Liver (tissue), 8 donors: ENCODE measurements at regions not wholly inside any gene's neighbourhood (a gene's known extent, or its start where the extent isn't known, plus 50 kb on each side); places are given as distances from the start of the nearest gene placed in this dataset.

ENCODE experiments used
- DNase-seq: peaks from one replicate; pipeline ENCODE4 v3.0.0-alpha.2; 2017; ENCODE audit warnings: low spot score
- H3K27ac ChIP-seq, 2 donors: one replicate each; pipeline ENCODE4 v1.7.0; 2013; ENCODE audit warnings: inconsistent platforms in 2 of 2, low read length in 2 of 2, control low read depth in 1 of 2, low read depth in 1 of 2, mild to moderate bottlenecking in 1 of 2
- H3K27me3 ChIP-seq, 4 donors: one replicate each; pipeline versions ENCODE4 v1.6.1 to v1.7.0; 2013; ENCODE audit warnings: low read length in 3 of 4, inconsistent platforms in 1 of 4, mild to moderate bottlenecking in 1 of 4, moderate library complexity in 1 of 4; ENCODE audit not compliant: control insufficient read depth in 4 of 4, insufficient read depth in 4 of 4
- H3K36me3 ChIP-seq, 4 donors: one replicate each; pipeline versions ENCODE4 v1.6.1 to v1.7.0; 2013; ENCODE audit warnings: low read length in 3 of 4, mild to moderate bottlenecking in 3 of 4, low read depth in 1 of 4, moderate library complexity in 1 of 4; ENCODE audit not compliant: control insufficient read depth in 4 of 4, insufficient read depth in 3 of 4
- H3K4me1 ChIP-seq, 4 donors: one replicate each; pipeline versions ENCODE4 v1.6.1 to v1.7.0; 2013; ENCODE audit warnings: low read length in 3 of 4, mild to moderate bottlenecking in 3 of 4, moderate library complexity in 1 of 4; ENCODE audit not compliant: control insufficient read depth in 4 of 4, insufficient read depth in 4 of 4
- H3K4me3 ChIP-seq, 3 donors: one replicate each; pipeline versions ENCODE4 v1.6.1 to v1.7.0; 2013; ENCODE audit warnings: low read length in 3 of 3, control low read depth in 1 of 3, low read depth in 1 of 3, mild to moderate bottlenecking in 1 of 3
- H3K9ac ChIP-seq, 2 donors: one replicate each; pipeline ENCODE4 v1.7.0; 2013; ENCODE audit warnings: low read length in 2 of 2, mild to moderate bottlenecking in 2 of 2, moderate library complexity in 2 of 2, control low read depth in 1 of 2, low read depth in 1 of 2
- H3K9me3 ChIP-seq, 4 donors: one replicate each; pipeline versions ENCODE4 v1.6.1 to v1.7.0; 2013; ENCODE audit warnings: low read length in 3 of 4; ENCODE audit not compliant: control insufficient read depth in 4 of 4
- EGR1 ChIP-seq, 2 donors: IDR thresholded peaks; 2 replicates each; pipeline ENCODE4 v1.6.1; 2016 to 2018; ENCODE audit warnings: antibody characterized with exemption in 2 of 2, low read depth in 2 of 2
- FOXA1 ChIP-seq: IDR thresholded peaks from 2 replicates; pipeline ENCODE4 v1.6.1; 2016; ENCODE audit warnings: antibody characterized with exemption
- FOXA2 ChIP-seq: IDR thresholded peaks from 2 replicates; pipeline ENCODE4 v1.6.1; 2016; ENCODE audit warnings: antibody characterized with exemption
- GABPA ChIP-seq, 2 donors: IDR thresholded peaks in 1 of 2; conservative IDR thresholded peaks in 1 of 2; 2 replicates each; pipeline ENCODE4 v1.6.1; 2016; ENCODE audit warnings: antibody characterized with exemption in 2 of 2, mild to moderate bottlenecking in 1 of 2, moderate library complexity in 1 of 2
- HNF4A ChIP-seq, 2 donors: conservative IDR thresholded peaks; 2 replicates each; pipeline ENCODE4 v1.6.1; 2016; ENCODE audit warnings: antibody characterized with exemption in 2 of 2, mild to moderate bottlenecking in 2 of 2
- HNF4G ChIP-seq: IDR thresholded peaks from 2 replicates; pipeline ENCODE4 v1.6.1; 2016; ENCODE audit warnings: antibody characterized with exemption
- JUND ChIP-seq, 2 donors: IDR thresholded peaks; 2 replicates each; pipeline ENCODE4 v1.6.1; 2016; ENCODE audit warnings: antibody characterized with exemption in 2 of 2
- NR2F2 ChIP-seq: IDR thresholded peaks from 2 replicates; pipeline ENCODE4 v1.6.1; 2016; ENCODE audit warnings: antibody characterized with exemption
- RAD21 ChIP-seq, 2 donors: IDR thresholded peaks; 2 replicates each; pipeline ENCODE4 v1.6.1; 2016; ENCODE audit warnings: antibody characterized with exemption in 2 of 2, mild to moderate bottlenecking in 2 of 2
- REST ChIP-seq: IDR thresholded peaks from 2 replicates; pipeline ENCODE4 v1.6.1; 2016; ENCODE audit warnings: antibody characterized with exemption, mild to moderate bottlenecking
- RXRA ChIP-seq, 2 donors: IDR thresholded peaks; 2 replicates each; pipeline ENCODE4 v1.6.1; 2017 to 2018; ENCODE audit warnings: antibody characterized with exemption in 2 of 2, mild to moderate bottlenecking in 1 of 2
- SP1 ChIP-seq: IDR thresholded peaks from 2 replicates; pipeline ENCODE4 v1.6.1; 2018; ENCODE audit warnings: antibody characterized with exemption, mild to moderate bottlenecking
- TAF1 ChIP-seq: conservative IDR thresholded peaks from 2 replicates; pipeline ENCODE4 v1.6.1; 2016; ENCODE audit warnings: antibody characterized with exemption, mild to moderate bottlenecking
- YY1 ChIP-seq: IDR thresholded peaks from 2 replicates; pipeline ENCODE4 v1.6.1; 2016; ENCODE audit warnings: antibody characterized with exemption, mild to moderate bottlenecking
- ZBTB33 ChIP-seq: IDR thresholded peaks from 2 replicates; pipeline ENCODE4 v1.6.1; 2016; ENCODE audit warnings: antibody characterized with exemption
- WGBS: extraction: QIAGEN DNeasy Blood & Tissue Kit; methylation state at CpG from one replicate; pipeline ENCODE4 v1.1.7; 2013; 5-methylcytosine and 5-hydroxymethylcytosine counted together
- TF ChIP-seq, protein P1 (sequence below): IDR thresholded peaks from 2 replicates; pipeline ENCODE4 v1.6.1; 2016; ENCODE audit warnings: antibody characterized with exemption
- TF ChIP-seq, protein P2 (sequence below): fragments of 150-350 bp; IDR thresholded peaks from 2 replicates; pipeline ENCODE4 v1.5.1; 2017; ENCODE audit warnings: improper control_type of control experiment, low read depth, low read length; ENCODE audit not compliant: missing input control
- TF ChIP-seq, protein P3 (sequence below): IDR thresholded peaks from 2 replicates; pipeline ENCODE4 v1.6.1; 2016; ENCODE audit warnings: antibody characterized with exemption
- donor health status: healthy.
- donor health status: healthy.
- donor health status: healthy.
- donor health status: healthy.
- donor health status: healthy.

DNA sequence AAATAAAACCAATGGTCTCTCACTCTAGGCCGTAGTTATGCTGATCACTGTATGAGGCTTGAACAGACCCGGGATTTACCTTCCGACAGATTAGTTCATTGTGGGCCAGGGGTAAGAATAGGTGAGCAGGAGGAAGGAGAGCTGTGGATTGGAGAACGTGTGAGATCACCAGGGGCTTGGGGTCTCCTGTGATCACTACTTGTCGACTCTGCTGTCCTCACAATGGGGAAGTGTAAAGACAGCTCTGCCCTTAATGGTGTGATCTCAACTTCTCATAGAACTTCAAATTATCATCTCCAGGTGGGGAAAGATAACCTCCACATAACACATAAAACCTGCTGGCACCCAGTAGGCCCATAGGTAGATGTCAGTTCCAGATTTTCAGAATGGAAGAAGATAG, 56.2 kb upstream of the RPS6KA3 start:
- Histone ChIP-seq H3K27me3 (no peaks in the 10 kb centered on the region), H3K4me1 (no peaks in the 10 kb centered on the region), H3K27ac (no peak overlapping the region), H3K9me3 (no peaks in the 10 kb centered on the region), H3K4me3 (no peak overlapping the region), H3K9ac (no peak overlapping the region), H3K36me3 (no peaks in the 10 kb centered on the region)
- WGBS, result 87% methylated on average over 5 of the region's 5 CpGs
- no peak for TF ChIP-seq HNF4G
- no peak for TF ChIP-seq FOXA2
- TF ChIP-seq RXRA (IDR thresholded peaks at IDR 0.05), result no peak
- no peak for DNase-seq

GRCh38 chrX:20320461-20321159, 53.9 kb upstream of the RPS6KA3 start:
- no peak overlapping the region for H3K4me3 ChIP-seq
- 20% methylated on average over 12 of the region's 12 CpGs for WGBS

More at GRCh38 chrX:20320461-20321159, 53.9 kb upstream of the RPS6KA3 start:
- no peak for DNase-seq
- H3K27ac ChIP-seq, result no peak overlapping the region
- no peak overlapping the region for H3K9ac ChIP-seq
- no peaks in the 10 kb centered on the region for H3K4me1 ChIP-seq
- H3K36me3 ChIP-seq, result no peaks in the 10 kb centered on the region
- no peaks in the 10 kb centered on the region for H3K9me3 ChIP-seq
- no peaks in the 10 kb centered on the region for H3K27me3 ChIP-seq
- TF ChIP-seq FOXA1 (no peak), JUND (IDR thresholded peaks at IDR 0.05) (no peak), NR2F2 (no peak), HNF4A (conservative IDR thresholded peaks at IDR 0.05) (no peak), ZBTB33 (no peak), EGR1 (IDR thresholded peaks at IDR 0.05; ENCODE audit: low read depth in 2 of 2) (no peak), REST (no peak), RXRA (IDR thresholded peaks at IDR 0.05) (no peak), TAF1 (no peak), HNF4G (no peak), FOXA2 (no peak), GABPA (IDR thresholded peaks at IDR 0.05 in 1 of 2, conservative IDR thresholded peaks at IDR 0.05 in 1 of 2) (no peak), RAD21 (IDR thresholded peaks at IDR 0.05) (no peak), SP1 (no peak), YY1 (no peak)
- TF ChIP-seq, protein P1, sequence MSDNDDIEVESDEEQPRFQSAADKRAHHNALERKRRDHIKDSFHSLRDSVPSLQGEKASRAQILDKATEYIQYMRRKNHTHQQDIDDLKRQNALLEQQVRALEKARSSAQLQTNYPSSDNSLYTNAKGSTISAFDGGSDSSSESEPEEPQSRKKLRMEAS, result no peak
- TF ChIP-seq, protein P2, sequence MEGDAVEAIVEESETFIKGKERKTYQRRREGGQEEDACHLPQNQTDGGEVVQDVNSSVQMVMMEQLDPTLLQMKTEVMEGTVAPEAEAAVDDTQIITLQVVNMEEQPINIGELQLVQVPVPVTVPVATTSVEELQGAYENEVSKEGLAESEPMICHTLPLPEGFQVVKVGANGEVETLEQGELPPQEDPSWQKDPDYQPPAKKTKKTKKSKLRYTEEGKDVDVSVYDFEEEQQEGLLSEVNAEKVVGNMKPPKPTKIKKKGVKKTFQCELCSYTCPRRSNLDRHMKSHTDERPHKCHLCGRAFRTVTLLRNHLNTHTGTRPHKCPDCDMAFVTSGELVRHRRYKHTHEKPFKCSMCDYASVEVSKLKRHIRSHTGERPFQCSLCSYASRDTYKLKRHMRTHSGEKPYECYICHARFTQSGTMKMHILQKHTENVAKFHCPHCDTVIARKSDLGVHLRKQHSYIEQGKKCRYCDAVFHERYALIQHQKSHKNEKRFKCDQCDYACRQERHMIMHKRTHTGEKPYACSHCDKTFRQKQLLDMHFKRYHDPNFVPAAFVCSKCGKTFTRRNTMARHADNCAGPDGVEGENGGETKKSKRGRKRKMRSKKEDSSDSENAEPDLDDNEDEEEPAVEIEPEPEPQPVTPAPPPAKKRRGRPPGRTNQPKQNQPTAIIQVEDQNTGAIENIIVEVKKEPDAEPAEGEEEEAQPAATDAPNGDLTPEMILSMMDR, result no peak
- TF ChIP-seq, protein P3, sequence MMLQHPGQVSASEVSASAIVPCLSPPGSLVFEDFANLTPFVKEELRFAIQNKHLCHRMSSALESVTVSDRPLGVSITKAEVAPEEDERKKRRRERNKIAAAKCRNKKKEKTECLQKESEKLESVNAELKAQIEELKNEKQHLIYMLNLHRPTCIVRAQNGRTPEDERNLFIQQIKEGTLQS, result no peak
